Fibroblast of upper back skin (primary cell): ENCODE measurements at regions not wholly inside any gene's neighbourhood (a gene's known extent, or its start where the extent isn't known, plus 50 kb on each side); places are given as distances from the start of the nearest gene placed in this dataset.
"Not testable (repeated sequence)": the region's sequence is repeated elsewhere in the genome, so short reads cannot be mapped to it uniquely, and the experiment has no call there.

Source experiments
- DNase-seq: peaks from one replicate; pipeline ENCODE4 v3.0.0-alpha.2; 2013

- DNase-seq = peak; percentile 10
Observed at GRCh38 chr4:148634476-148634875, 192.3 kb upstream of the NR3C2 start.

- no peak for DNase-seq
Observed at GRCh38 chr4:148633720-148634119, 191.5 kb upstream of the NR3C2 start.

- DNase-seq = no peak
Observed at GRCh38 chr4:148632476-148632875, 190.3 kb upstream of the NR3C2 start.

GRCh38 chr4:148630051-148630450 is 187.8 kb upstream of the NR3C2 start:
- DNase-seq = no peak

GRCh38 chr4:148618856-148619255 is 176.6 kb upstream of the NR3C2 start:
- peak; percentile 0 for DNase-seq

GRCh38 chr4:148608968-148609367 is 166.8 kb upstream of the NR3C2 start:
- DNase-seq = no peak

- not testable (repeated sequence) for DNase-seq
Observed at GRCh38 chr4:148598418-148599207, 156.4 kb upstream of the NR3C2 start.

- DNase-seq = no peak
Observed at GRCh38 chr4:148589182-148589581, 147.0 kb upstream of the NR3C2 start.

GRCh38 chr4:148575577-148575976 is 133.4 kb upstream of the NR3C2 start:
- DNase-seq = no peak

GRCh38 chr4:148574911-148575310 is 132.7 kb upstream of the NR3C2 start:
- DNase-seq = no peak

GRCh38 chr4:148574502-148574901 is 132.3 kb upstream of the NR3C2 start:
- DNase-seq = peak; percentile 85

GRCh38 chr4:148574066-148574465 is 131.9 kb upstream of the NR3C2 start:
- no peak for DNase-seq

- no peak for DNase-seq
Observed at GRCh38 chr4:148573296-148573695, 131.1 kb upstream of the NR3C2 start.

- no peak for DNase-seq
Observed at GRCh38 chr4:148565801-148566200, 123.6 kb upstream of the NR3C2 start.

GRCh38 chr4:148563684-148564083 is 121.5 kb upstream of the NR3C2 start:
- DNase-seq = no peak

GRCh38 chr4:148561467-148561866 is 119.3 kb upstream of the NR3C2 start:
- no peak for DNase-seq

GRCh38 chr4:148557793-148558192 is 115.6 kb upstream of the NR3C2 start:
- DNase-seq = no peak

GRCh38 chr4:148550788-148551187 is 108.6 kb upstream of the NR3C2 start:
- no peak for DNase-seq

GRCh38 chr4:148542922-148543623 is 100.9 kb upstream of the NR3C2 start:
- DNase-seq = no peak

GRCh38 chr4:148540622-148541326 is 98.6 kb upstream of the NR3C2 start:
- no peak for DNase-seq

GRCh38 chr4:148539387-148539786 is 97.2 kb upstream of the NR3C2 start:
- no peak for DNase-seq

GRCh38 chr4:148533851-148534250 is 91.6 kb upstream of the NR3C2 start:
- DNase-seq = not testable (repeated sequence)

- no peak for DNase-seq
Observed at GRCh38 chr4:148530114-148530513, 87.9 kb upstream of the NR3C2 start.

- no peak for DNase-seq
Observed at GRCh38 chr4:148527571-148527970, 85.4 kb upstream of the NR3C2 start.
